ENCODE measurements at regions not wholly inside any gene's neighbourhood (a gene's known extent, or its start where the extent isn't known, plus 50 kb on each side); places are given as distances from the start of the nearest gene placed in this dataset.

GRCh38 chr3:159727506-159727905, 261.1 kb upstream of the IL12A start:
- no peak for TF ChIP-seq EP300 (IDR thresholded peaks at IDR 0.05)
- no peak for TF ChIP-seq CTCF (IDR thresholded peaks at IDR 0.05)
- no peak for TF ChIP-seq POLR2A (IDR thresholded peaks at IDR 0.05)
- no peak for TF ChIP-seq POLR2AphosphoS5 (IDR thresholded peaks at IDR 0.05)

Measured in gastroesophageal sphincter (tissue), 3 donors.